Left renal cortex interstitium (tissue), 4 donors: ENCODE measurements at regions not wholly inside any gene's neighbourhood (a gene's known extent, or its start where the extent isn't known, plus 50 kb on each side); places are given as distances from the start of the nearest gene placed in this dataset.

Experiments used
- DNase-seq, 4 donors: peaks; one replicate each; pipeline ENCODE4 v3.0.0-alpha.2; 2013; ENCODE audit warnings: low read depth in 4 of 4, low spot score in 2 of 4, missing footprints in 1 of 4

- no peak for DNase-seq
Measured at GRCh38 chr7:34269084-34269483, 363.7 kb downstream of the BMPER start.

GRCh38 chr7:34275624-34276023, 370.3 kb downstream of the BMPER start:
- DNase-seq, result no peak

- no peak for DNase-seq
Measured at GRCh38 chr7:34277016-34277802, 371.9 kb downstream of the BMPER start.

GRCh38 chr7:34277803-34278199, 372.5 kb downstream of the BMPER start:
- DNase-seq, result no peak

- no peak for DNase-seq
Measured at GRCh38 chr7:34281260-34281659, 375.9 kb downstream of the BMPER start.

GRCh38 chr7:34282271-34282670, 375.7 kb upstream of the NPSR1 start:
- no peak for DNase-seq

GRCh38 chr7:34296663-34297062, 361.4 kb upstream of the NPSR1 start:
- no peak for DNase-seq

- DNase-seq, result no peak
Measured at GRCh38 chr7:34298492-34299013, 359.5 kb upstream of the NPSR1 start.

- DNase-seq, result no peak
Measured at GRCh38 chr7:34299066-34299465, 359.0 kb upstream of the NPSR1 start.

- no peak for DNase-seq
Measured at GRCh38 chr7:34307540-34307939, 350.5 kb upstream of the NPSR1 start.

GRCh38 chr7:34308595-34308994, 349.4 kb upstream of the NPSR1 start:
- no peak for DNase-seq

- DNase-seq, result no peak
Measured at GRCh38 chr7:34309116-34309515, 348.9 kb upstream of the NPSR1 start.

GRCh38 chr7:34309584-34309983, 348.4 kb upstream of the NPSR1 start:
- no peak for DNase-seq

- DNase-seq, result no peak
Measured at GRCh38 chr7:34311591-34311990, 346.4 kb upstream of the NPSR1 start.

- no peak for DNase-seq
Measured at GRCh38 chr7:34312624-34313023, 345.4 kb upstream of the NPSR1 start.

- no peak for DNase-seq
Measured at GRCh38 chr7:34313289-34313688, 344.7 kb upstream of the NPSR1 start.

- DNase-seq, result no peak
Measured at GRCh38 chr7:34315032-34315431, 343.0 kb upstream of the NPSR1 start.

GRCh38 chr7:34317039-34317438, 341.0 kb upstream of the NPSR1 start:
- DNase-seq, result no peak

- DNase-seq, result no peak
Measured at GRCh38 chr7:34320412-34320811, 337.6 kb upstream of the NPSR1 start.

GRCh38 chr7:34320926-34321661, 336.9 kb upstream of the NPSR1 start:
- peak; percentile 25 to 68 (median 47) for DNase-seq

GRCh38 chr7:34322841-34323240, 335.2 kb upstream of the NPSR1 start:
- no peak for DNase-seq

- no peak for DNase-seq
Measured at GRCh38 chr7:34327681-34328080, 330.3 kb upstream of the NPSR1 start.
